ENCODE measurements at regions not wholly inside any gene's neighbourhood (a gene's known extent, or its start where the extent isn't known, plus 50 kb on each side); places are given as distances from the start of the nearest gene placed in this dataset.

DNA sequence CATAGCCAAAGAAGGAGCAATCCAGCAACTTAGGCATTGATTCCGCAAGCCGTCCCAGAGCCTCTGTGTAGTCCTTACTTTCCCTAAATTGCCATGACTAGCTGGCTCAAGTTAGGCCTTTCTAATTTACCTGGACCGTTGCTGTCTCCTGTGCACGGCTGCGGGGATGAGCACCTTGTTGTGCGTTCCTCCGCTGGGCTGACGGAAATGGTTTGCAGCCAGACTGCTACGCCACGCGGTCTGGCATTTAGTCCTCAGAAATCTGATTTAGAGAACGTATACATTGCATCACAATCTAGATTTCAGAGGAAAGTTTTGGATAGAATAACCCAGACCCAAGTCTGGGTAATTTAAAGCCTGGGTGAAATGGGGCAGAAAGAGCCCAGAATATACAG is 133.2 kb upstream of the ARHGAP5 start:
- DNase-seq (ENCODE audit: low read depth), result no peak

DNA sequence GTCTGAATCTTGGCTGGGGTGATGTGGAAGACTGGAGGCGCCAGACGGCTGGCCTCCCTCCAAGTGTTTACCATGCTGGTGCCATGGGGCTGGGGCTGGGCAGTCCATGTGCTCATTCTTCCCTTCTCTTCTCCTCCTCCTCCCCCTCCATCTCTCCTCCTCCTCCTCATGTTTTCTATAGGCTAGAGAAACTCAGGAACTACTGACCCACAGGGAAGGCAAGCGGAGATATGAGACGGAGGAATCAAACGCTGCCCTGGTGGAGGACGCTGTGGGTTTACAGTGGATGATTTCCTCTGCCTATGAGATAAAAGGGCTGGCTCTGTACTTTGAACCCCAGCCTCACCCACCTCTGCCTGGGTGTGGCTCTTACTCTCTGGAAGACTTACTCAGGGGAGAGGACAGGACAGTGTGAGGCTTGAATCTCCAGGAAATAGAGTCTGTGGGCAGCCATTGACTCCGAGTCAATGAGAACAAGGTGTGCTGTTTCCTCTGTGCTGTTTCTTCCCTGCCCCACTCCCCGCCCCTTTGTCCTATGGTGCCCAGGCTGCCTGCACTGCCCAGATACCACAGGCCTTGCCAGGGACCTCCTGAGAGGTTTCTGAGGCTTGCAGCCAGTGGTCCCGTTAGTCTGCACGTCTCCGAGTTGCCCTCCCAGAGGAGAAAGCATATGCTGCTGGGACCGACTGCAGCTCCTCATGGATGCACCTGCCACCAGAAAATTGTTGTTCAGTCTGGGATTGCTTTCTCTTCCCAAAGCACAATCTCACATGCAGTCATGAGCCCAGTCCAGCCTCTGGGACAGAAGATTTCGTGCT is 132.6 kb upstream of the ARHGAP5 start:
- DNase-seq (ENCODE audit: low read depth), result no peak

DNA sequence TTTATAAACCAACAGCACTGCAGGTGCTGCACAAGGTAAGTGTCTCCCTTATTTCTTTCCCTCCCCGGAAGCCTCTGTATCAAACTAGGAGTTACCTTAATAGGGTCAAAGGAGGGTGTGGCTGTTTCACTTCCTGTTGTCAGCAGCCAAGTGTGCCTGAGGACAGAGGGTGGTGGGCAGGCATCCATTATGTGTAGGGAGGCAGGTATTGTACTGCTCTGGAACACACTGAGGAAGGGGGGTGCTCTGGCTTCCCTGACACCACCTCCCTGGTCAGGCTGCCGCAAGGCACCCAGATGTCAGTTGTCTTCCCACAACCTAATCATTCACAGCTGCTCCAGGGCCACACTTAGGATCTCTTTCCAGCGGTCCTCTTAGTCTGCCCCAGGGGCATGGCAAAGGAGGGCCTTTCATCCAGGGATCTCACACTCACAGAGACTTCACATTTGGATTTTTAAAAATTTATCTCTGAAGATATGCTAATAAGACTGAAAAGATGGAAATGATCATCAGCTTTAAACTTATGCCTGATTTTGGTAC is 132.0 kb upstream of the ARHGAP5 start:
- DNase-seq (ENCODE audit: low read depth), result no peak

DNA sequence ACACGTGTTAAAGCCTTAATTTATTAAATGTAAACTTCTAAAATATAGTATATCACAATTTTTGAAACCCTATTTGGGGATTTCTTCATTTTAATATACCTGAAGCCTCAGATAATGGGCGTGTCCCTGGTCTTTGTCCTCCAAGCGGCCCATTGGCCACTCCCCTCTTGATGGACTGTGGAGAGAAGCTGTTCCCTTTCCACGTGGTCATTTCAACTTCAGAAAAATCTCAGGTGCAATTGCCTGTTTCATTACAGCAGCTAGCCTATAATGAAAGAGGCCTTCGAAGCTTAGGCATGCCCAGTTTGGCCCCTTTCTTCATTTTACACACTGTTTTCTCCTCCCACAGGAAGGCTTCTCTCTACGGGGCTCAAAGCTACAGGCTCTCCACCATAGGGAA is 131.4 kb upstream of the ARHGAP5 start:
- no peak for DNase-seq (ENCODE audit: low read depth)

DNA sequence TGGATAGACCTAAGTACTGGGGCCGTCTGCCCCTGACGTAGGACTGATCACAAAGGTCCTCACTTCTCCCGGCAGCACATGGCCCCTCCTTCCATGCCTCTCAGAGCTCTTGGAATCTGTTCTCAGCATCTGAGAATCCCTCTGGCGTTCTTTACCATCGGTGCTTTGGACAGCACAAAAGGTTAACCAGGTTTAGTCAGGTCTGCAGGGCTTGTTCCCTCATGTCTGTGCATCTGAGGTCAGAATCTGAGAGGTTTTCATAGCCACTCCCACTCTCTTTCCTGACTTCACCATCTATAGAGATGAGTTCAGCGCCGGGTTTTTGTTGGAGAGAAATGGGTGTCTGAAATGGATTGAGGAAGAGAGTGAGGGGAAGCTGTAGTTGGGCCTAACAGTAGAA is 130.0 kb upstream of the ARHGAP5 start:
- DNase-seq (ENCODE audit: low read depth), result no peak

DNA sequence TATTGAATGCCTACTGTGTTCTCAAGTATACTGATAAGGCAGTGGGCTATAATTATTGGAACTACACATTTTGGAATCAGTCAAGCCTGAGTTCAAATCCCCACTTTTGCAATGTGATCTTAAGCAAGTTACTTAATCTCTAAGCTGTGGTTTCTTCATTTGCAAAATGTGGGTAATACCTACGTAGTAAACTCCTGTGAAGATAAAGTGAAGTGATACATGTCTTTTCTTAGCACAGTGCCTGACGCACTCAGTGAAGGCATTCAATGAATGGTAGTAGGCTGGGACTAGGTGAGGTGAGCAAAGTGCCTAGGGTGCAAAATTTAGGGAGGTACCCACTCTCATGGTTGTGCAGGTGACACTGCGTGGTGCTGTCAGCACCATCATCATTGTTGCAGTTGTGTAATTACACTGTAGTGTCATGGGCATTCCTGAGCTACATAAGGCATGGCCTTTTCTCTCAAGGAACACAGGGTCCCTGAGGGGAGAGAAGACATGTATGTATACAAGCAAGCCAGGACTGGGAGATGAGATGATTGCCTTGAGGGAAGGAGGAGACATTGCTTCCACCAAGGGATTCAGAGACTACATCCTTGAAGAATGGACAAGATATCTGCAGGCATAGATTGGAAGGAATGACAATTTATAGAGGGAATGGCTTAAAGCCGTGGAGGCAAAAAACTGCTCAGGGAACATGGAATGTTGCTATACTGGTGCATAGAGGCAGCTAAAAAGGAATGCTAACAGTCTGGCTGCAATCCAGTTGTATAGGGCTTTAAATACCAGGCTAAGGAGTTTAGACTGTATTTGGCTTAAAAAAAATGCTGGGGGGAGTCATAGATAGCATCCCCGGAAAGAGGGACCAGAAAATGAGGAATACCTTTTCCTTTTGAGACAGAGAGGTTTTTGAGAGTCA is 129.2 kb upstream of the ARHGAP5 start:
- DNase-seq (ENCODE audit: low read depth), result no peak

DNA sequence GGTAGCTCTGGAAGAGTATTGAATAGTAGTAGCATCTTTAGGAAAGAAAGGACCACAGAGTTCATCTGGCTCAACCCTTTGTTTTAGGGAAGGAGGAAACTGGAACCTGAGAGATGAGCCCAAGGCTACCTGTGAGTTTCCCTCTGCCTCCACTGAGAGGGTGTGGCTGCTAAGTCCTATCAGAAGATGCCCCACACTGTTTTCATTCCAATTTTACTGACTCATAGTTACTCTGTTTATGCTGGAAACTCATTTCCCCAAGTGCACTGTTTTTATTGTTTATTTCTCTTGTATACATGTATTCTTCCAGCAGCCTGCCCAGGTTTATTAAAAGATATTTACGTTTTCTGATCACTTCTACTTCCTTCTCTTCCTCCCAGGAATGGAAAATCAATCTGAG is 127.4 kb upstream of the ARHGAP5 start:
- DNase-seq (ENCODE audit: low read depth), result no peak

DNA sequence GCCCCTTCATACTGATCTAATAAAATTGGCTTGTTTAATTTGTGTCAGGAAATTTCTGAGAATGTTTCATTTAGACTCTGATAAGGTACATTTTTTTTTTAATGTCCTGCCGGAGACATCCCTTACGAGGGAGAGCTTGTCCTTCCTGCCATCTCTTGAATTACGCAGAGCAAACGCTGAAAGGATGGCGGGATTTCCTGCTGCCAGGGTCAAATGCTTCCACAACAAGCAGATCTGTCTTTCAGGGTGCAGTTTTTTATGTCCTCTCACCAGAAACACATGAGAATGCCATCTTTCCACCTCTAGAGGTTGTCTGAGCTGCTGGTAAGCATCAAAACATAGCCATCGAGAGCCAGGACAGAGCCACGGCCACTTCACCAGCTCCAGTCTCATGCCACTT is 126.8 kb upstream of the ARHGAP5 start:
- no peak for DNase-seq (ENCODE audit: low read depth)

DNA sequence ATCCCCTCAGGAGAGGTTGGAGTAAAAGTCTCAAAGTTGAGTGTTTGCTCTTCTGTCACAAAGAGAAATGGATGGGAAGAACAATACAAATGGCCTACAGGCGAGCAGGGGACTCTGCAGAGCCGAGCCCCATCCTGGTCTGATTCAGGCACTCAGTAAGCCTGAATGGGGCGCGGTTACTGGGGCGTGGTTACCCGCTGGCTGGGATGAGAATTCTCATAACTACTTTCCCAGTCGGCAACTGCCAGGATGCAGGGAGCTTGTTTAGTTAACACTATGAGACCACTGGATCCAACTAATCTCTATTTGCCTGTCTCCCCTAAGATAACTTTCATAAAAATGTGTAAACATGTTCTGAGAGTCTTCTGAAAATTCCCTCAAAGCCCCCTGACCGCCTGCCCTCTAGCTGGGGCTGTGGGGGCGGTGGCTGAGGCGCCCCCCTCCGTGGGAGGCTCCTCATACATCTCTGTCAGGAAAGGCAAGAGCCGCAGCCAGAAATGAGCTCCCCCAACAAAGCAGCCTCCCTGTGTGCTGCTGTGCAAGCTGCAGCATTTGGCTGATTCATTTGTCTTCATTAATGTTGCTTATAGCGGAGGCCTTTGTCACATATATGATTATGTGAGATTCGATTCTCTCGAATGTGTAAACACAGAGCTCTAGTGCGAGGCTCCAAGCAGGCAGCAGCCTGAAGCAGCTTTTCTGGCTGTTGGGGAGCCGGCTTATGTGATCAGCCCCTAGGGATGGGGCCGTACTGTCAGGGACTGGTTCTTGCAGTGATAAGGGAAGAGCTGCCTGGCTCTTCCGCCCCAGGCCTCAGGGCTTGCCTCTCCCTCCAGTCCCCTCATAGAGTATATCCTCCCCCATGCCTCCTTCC is 126.1 kb upstream of the ARHGAP5 start:
- no peak for DNase-seq (ENCODE audit: low read depth)

DNA sequence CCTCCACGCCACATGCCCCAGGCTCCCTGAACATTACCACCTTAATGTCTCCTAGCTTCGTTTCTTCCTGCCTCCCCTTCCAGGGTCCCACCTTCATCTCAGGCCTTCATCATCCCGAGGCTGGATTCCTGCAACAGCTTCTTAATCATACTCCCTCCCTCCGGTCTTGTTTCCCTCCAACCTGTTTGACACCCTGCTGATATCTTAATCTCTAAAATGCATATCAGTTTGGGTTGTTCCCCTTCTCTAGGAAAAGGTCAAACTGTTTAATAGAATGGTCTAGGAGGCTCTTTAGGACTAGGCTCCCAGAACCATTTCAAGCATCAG is 125.5 kb upstream of the ARHGAP5 start:
- no peak for DNase-seq (ENCODE audit: low read depth)

DNA sequence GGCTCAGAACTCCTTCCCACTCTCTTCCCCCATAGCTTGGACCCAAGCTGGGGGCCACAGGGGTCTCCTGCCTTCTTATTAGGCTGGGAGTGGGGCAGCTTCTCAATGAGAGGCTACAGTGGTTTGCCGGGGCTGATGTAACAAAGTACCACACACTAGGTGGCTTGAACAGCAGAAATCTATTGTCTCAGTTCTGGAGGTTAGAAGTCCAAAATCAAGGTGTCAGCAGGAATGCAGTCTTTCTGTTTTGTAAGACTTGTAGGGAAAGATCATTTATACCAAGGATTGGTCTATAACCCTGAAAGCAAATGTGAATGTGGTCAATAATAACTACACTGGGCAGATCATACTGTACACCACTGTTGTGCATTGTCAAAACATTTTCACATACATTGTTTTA is 124.5 kb upstream of the ARHGAP5 start:
- no peak for DNase-seq (ENCODE audit: low read depth)

DNA sequence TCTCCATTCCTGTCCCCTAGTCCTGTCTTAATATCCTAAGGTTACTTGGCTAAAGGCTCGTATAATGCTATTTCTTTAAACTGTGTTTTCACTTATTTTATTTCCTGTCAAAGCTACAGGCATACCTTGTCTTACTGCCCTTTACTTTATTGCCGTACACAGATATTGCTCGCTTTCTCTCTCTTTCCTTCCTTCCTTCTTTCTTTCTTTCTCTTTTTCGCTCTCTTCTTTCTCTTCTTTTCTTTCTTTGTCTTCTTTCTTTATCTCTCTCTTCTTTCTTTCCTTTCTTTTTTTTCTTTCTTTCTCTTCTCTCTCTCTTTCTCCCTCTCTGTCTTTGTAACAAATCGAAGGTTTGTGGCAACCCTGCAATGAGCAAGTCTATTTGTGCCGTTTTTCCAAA is 123.9 kb upstream of the ARHGAP5 start:
- no peak for DNase-seq (ENCODE audit: low read depth)

DNA sequence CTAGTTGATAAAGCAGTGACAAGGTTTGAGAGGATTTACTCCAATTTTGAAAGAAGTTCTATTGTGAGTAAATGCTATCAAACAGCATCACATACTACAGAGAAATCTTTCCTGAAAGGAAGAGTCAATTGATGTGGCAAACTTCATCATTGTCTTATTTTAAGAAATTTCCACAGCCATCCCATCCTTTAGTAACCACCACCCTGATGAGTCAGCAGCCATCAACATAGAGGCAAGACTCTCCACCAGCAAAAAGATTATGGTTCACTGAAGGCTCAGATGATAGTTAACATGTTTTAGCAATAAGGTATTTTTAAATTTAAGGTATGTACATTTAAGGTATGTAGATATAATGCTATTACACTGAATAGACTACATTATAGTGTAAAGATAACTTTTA is 122.1 kb upstream of the ARHGAP5 start:
- no peak for DNase-seq (ENCODE audit: low read depth)

DNA sequence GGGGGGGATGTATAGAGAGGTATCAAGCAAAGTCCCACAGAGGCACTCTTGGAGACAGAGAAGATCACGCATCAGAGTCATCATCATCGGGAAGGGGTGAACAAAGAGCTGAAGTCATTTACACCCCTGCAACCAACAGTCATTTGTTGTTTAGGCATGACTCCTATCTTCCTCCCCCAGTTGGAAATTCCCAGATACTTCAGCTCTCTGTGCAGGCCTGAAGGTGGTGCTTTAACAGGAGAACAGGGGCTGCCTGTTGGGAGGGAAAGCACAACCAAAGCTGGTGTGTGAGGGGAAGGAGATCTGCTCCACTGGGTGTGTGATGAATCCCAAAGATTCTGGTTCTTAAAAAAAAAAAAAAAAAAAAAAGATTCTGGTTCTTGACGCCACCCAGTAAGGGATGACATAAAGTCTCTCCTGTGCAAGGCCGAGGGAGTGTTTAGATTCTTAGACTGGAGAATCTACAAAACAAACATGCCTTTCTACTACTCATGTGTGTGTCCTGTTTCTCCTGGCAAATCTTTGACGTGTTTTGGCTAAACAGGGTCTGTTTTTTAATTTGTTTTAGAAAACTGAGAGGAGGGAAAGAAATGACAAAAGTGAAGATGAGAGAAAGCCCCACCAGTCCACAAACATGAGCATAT is 121.0 kb upstream of the ARHGAP5 start:
- no peak for DNase-seq (ENCODE audit: low read depth)

DNA sequence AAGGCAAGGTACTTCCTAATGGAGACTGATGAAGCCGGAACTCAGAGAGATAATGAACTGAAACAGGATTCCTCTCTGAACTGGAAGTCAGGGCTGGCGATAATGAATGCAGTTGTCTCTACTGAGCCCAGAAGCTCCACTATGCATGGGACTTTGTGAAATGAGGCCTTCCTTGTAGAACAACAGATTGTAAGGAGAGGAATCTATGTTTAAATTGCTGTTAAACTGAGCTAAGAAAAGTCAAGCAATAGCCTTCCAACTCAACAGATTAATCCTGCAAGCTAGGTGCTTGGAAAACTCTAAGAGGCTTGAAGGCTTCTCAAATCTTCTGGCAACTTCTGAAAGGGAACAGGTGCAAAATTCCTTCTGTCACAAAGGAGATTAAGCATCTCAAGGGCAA is 119.5 kb upstream of the ARHGAP5 start:
- no peak for DNase-seq (ENCODE audit: low read depth)

DNA sequence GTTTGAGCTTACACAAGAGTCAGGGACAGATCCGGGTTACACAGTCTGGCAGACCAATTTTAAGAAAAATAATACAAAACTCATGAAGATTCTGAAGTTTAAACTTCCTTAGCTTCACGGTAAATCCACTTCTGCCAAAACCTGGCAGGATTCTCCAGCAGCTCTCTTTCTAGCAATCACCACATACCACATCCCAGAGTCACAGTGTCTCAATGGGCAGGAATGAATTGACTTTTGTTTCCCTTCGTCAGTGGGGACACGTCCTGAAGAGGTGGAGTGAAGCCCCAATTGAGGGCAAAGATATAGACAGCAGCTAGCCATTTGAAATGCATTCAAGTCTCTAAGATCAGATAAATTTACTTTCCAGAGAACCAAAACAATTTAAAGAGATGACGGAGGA is 117.1 kb upstream of the ARHGAP5 start:
- DNase-seq (ENCODE audit: low read depth), result no peak

DNA sequence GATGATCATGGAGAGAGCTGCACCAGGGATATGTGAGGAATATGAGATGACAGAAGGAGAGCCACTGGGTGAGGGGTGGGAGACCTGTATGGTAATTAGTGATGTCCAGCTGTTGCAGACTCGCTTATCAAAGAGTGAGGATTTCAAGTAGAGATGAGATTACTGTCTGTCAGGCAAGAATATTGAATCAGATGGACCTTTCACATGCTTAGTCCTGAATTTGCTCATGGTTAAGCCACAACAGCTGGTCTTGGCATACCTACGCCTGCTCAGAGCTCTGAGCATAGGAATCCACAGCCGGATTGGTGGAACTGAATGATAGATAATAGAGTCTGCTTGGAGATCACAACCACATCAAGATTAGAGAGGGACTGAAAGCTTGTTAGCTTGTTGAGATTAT is 115.2 kb upstream of the ARHGAP5 start:
- no peak for DNase-seq (ENCODE audit: low read depth)

DNA sequence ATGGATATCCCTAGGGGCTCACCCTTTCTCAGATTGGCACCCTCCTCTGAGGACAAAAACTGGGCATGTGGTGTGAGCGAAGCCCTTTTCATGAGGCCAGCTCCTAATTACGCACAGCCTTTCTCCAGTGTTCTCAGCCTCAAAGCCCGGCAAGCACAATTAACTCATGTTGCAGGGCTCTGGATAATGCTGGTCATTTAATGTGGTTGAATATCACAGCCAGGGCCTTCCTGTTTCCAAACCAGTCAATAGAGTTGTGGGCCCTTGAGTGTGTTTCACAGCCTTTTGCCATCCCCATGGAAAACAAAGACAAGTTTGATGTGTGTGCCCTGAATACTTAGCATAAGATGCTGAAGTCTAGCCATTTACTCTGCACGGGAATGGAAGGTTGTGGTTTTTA is 114.2 kb upstream of the ARHGAP5 start:
- DNase-seq (ENCODE audit: low read depth), result no peak

DNA sequence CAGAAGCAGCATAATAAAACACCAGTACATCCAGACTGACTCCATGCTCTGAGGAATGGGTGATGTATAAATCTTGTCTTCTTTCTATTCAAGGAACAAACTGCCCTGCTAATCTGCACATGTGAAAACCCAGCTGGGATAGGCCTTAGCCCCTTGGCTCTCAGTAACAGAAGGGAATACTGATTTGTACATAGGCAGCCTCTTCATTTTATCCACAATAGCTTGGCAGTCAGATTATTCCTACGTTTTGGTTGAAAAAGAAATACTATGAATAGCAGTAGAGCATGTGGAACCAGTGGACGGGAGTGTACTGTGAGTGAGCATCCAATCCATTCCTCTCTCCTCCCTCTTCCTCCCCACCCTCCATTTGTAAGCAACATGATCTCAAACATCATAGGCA is 113.5 kb upstream of the ARHGAP5 start:
- DNase-seq (ENCODE audit: low read depth), result no peak

DNA sequence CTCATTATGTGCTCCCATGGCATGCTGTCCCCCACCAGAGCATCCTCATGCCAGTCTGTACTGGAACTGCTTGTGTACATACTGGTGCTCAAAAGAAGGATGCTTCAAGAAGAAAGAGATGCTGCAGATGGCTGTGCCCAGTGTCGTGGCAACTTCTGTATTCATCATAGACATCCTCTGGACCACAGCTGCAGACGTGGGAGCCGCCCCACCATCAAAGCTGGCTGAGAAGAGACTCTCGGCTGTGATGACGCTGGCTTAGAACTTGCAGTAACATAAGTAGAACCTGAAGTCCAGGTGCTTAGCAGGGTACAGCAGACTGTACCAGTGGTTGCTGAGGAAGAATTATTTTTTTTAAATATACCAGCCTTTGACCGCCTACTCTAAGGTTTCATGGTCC is 112.6 kb upstream of the ARHGAP5 start:
- DNase-seq (ENCODE audit: low read depth), result no peak

DNA sequence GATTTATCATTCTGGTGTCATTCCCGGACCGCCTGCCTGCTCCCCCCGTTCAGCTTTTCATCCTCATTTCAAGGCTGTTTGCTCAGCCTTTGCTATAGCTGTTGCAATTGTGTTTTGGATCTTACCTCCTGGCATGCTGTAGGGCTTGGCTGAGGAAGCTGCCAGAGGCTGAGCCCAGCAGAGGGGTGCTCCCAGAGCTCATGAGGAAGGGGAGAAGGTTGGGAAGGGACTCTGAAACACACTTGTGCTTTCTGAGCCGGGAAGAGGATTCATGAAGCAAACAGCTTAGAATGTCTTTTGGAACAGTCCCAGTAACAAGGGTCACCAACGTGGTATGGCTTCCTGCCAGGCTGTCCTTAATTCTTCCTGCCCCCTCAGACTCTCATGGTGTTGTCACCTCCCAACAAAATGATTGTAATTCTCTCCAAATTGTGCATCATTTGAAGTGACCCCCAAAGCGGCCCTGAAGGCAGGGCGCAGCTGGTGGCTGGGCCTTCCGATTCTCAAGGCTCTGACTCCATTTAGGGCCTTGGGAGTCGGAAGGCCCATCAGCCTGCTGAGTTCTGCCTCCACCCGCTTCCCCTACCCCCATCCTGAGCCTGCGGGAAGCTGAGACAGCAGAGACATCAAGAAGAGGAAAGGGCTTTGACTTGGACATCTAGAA is 111.9 kb upstream of the ARHGAP5 start:
- DNase-seq (ENCODE audit: low read depth), result no peak
